Fibroblast of skin of left quadriceps (primary cell): ENCODE measurements at regions not wholly inside any gene's neighbourhood (a gene's known extent, or its start where the extent isn't known, plus 50 kb on each side); places are given as distances from the start of the nearest gene placed in this dataset.
"Not testable (repeated sequence)": the region's sequence is repeated elsewhere in the genome, so short reads cannot be mapped to it uniquely, and the experiment has no call there.

Source experiments
- DNase-seq, 2 experiments: peaks; one replicate each; pipeline ENCODE4 v3.0.0-alpha.2; 2013; ENCODE audit warnings: low read depth in 2 of 2

- DNase-seq, result no peak
These were observed 216.1 kb downstream of the MEF2C start for GRCh38 chr5:88666761-88667495.

GRCh38 chr5:88665750-88666215, 217.2 kb downstream of the MEF2C start:
- no peak for DNase-seq

GRCh38 chr5:88664645-88665044, 218.3 kb downstream of the MEF2C start:
- DNase-seq, result no peak

- DNase-seq, result no peak
These were observed 219.2 kb downstream of the MEF2C start for GRCh38 chr5:88663793-88664216.

- no peak for DNase-seq
These were observed 220.1 kb downstream of the MEF2C start for GRCh38 chr5:88662846-88663245.

GRCh38 chr5:88661806-88662207, 221.2 kb downstream of the MEF2C start:
- DNase-seq, result no peak

GRCh38 chr5:88660947-88661805, 221.8 kb downstream of the MEF2C start:
- peak; percentile 46 to 48 for DNase-seq

GRCh38 chr5:88660264-88660946, 222.6 kb downstream of the MEF2C start:
- DNase-seq, result no peak

GRCh38 chr5:88659529-88660263, 223.3 kb downstream of the MEF2C start:
- DNase-seq, result no peak

- DNase-seq, result no peak
These were observed 224.1 kb downstream of the MEF2C start for GRCh38 chr5:88658886-88659285.

GRCh38 chr5:88657906-88658775, 224.8 kb downstream of the MEF2C start:
- no peak for DNase-seq

- no peak for DNase-seq
These were observed 225.8 kb downstream of the MEF2C start for GRCh38 chr5:88657136-88657535.

- no peak for DNase-seq
These were observed 226.6 kb downstream of the MEF2C start for GRCh38 chr5:88656221-88656950.

- DNase-seq, result no peak
These were observed 229.5 kb downstream of the MEF2C start for GRCh38 chr5:88653471-88653870.

- no peak for DNase-seq
These were observed 235.1 kb downstream of the MEF2C start for GRCh38 chr5:88647901-88648300.

- no peak for DNase-seq
These were observed 236.1 kb downstream of the MEF2C start for GRCh38 chr5:88646866-88647265.

GRCh38 chr5:88644676-88645075, 238.3 kb downstream of the MEF2C start:
- DNase-seq, result no peak

GRCh38 chr5:88643315-88643714, 239.7 kb downstream of the MEF2C start:
- DNase-seq, result no peak

- DNase-seq, result no peak
These were observed 249.0 kb downstream of the MEF2C start for GRCh38 chr5:88634014-88634413.

GRCh38 chr5:88622890-88623289, 260.1 kb downstream of the MEF2C start:
- not testable (repeated sequence) for DNase-seq
